ENCODE measurements at regions not wholly inside any gene's neighbourhood (a gene's known extent, or its start where the extent isn't known, plus 50 kb on each side); places are given as distances from the start of the nearest gene placed in this dataset.
A peak's percentile ranks its signal among the peaks of the same experiment; 100 is the strongest.
"Not testable (repeated sequence)": the region's sequence is repeated elsewhere in the genome, so short reads cannot be mapped to it uniquely, and the experiment has no call there.

DNA sequence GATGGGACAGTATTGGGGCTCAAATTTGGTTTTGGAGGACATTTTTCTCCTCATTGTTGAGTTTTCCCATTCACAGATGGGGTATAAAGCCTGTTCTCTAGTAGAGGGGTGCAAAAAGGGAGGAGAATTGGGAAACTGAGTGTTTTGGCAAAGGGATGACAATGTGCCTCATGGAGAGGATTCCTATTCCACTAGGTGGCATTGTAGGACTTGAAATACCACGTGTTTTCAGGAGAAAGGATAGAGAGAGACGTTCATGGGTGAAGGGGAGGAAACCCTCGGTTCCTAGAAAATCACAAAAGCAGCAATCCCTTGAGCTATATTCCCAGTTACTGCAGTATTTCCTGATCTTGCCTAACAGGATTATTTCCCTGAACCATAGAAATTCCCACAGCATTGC lies 113.7 kb upstream of the SRD5A2 start:
- Histone ChIP-seq H3K27ac (replicated peaks in 1 of 4) (no peak overlapping the region), H3K9me3 (peaks cover 0 to 85% (median 61%) of the 10 kb centered on the region in 4 donors), H3K36me3 (no peaks in the 10 kb centered on the region), H3K4me3 (no peak overlapping the region), H3K4me1 (no peaks in the 10 kb centered on the region), H3K27me3 (no peaks in the 10 kb centered on the region)
- 51% methylated on average over 3 of the region's 3 CpGs for whole genome bisulfite sequencing
- TF ChIP-seq EP300 (IDR thresholded peaks at IDR 0.05) (no peak), POLR2AphosphoS5 (IDR thresholded peaks at IDR 0.05) (no peak), POLR2A (IDR thresholded peaks at IDR 0.05; ENCODE audit: low read depth) (no peak)
- TF ChIP-seq, protein P1, sequence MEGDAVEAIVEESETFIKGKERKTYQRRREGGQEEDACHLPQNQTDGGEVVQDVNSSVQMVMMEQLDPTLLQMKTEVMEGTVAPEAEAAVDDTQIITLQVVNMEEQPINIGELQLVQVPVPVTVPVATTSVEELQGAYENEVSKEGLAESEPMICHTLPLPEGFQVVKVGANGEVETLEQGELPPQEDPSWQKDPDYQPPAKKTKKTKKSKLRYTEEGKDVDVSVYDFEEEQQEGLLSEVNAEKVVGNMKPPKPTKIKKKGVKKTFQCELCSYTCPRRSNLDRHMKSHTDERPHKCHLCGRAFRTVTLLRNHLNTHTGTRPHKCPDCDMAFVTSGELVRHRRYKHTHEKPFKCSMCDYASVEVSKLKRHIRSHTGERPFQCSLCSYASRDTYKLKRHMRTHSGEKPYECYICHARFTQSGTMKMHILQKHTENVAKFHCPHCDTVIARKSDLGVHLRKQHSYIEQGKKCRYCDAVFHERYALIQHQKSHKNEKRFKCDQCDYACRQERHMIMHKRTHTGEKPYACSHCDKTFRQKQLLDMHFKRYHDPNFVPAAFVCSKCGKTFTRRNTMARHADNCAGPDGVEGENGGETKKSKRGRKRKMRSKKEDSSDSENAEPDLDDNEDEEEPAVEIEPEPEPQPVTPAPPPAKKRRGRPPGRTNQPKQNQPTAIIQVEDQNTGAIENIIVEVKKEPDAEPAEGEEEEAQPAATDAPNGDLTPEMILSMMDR (IDR thresholded peaks at IDR 0.05), result no peak
- intact Hi-C loops (cut with DNase I), result no loop called here
- DNase-seq (ENCODE audit: extremely low spot score), result no peak

DNA sequence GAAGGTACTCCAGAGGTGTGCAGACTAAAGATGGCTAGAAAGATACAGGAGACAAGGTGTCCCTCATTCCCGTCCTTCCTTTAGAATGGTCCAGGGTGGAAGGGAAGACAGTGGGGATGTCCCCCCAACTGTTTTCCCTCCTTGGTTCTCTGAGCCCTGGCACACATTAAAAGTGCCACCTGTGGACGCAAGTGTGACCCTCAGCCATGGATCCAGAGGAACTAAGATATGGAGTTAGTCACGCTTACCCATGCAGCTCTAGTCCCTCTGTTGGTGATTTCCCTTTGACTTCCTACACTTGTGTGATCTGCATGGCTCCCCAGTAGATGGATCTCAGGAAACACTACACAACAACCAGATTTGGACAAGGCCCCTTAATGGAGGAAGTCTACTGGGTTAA lies 113.1 kb upstream of the SRD5A2 start:
- Histone ChIP-seq H3K27ac (replicated peaks in 1 of 4) (no peak overlapping the region), H3K27me3 (no peaks in the 10 kb centered on the region), H3K9me3 (peaks cover 0 to 80% (median 56%) of the 10 kb centered on the region in 4 donors), H3K4me1 (no peaks in the 10 kb centered on the region), H3K36me3 (no peaks in the 10 kb centered on the region), H3K4me3 (no peak overlapping the region)
- 85% methylated on average over 3 of the region's 3 CpGs for WGBS
- intact Hi-C loops (cut with DNase I), result no loop called here
- no peak for TF ChIP-seq POLR2A (IDR thresholded peaks at IDR 0.05; ENCODE audit: low read depth)
- TF ChIP-seq POLR2AphosphoS5 (IDR thresholded peaks at IDR 0.05), result no peak
- TF ChIP-seq EP300 (IDR thresholded peaks at IDR 0.05), result no peak
- TF ChIP-seq, protein P1 (IDR thresholded peaks at IDR 0.05), result no peak
- DNase-seq (ENCODE audit: extremely low spot score), result no peak

DNA sequence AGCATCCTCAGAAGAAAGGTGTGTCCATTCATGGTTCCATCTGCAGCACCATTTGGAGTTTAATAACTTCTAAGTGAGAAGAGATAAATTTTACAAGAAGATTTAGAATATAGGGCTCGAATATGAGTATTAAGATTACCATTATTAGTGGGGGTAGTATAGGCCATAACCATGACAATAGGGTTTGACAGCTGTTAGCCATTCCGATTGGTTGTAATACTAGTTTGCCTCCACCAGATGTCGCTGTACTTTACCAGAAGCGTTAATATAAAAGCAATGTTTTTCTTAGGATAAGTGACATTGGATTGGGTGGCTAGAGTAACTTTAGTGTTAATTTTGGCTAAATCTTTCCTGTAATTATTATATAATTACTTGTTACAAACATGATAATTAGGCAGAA lies 107.5 kb upstream of the SRD5A2 start:
- H3K9me3 ChIP-seq, result peaks cover 0 to 50% (median 34%) of the 10 kb centered on the region in 4 donors
- WGBS, result 41% methylated on average over 4 of the region's 4 CpGs
- intact Hi-C loops (cut with DNase I), result no loop called here
- DNase-seq (ENCODE audit: extremely low spot score), result no peak
- peaks cover 0 to 7% (median 0%) of the 10 kb centered on the region in 4 donors for H3K27me3 ChIP-seq
- no peak overlapping the region for H3K27ac ChIP-seq (replicated peaks in 1 of 4)
- H3K4me1 ChIP-seq, result no peaks in the 10 kb centered on the region
- H3K4me3 ChIP-seq, result no peak overlapping the region
- H3K36me3 ChIP-seq, result no peaks in the 10 kb centered on the region
- TF ChIP-seq EP300 (IDR thresholded peaks at IDR 0.05), result no peak
- TF ChIP-seq, protein P1 (IDR thresholded peaks at IDR 0.05), result peak in 1 of 3 experiments; percentile 38

DNA sequence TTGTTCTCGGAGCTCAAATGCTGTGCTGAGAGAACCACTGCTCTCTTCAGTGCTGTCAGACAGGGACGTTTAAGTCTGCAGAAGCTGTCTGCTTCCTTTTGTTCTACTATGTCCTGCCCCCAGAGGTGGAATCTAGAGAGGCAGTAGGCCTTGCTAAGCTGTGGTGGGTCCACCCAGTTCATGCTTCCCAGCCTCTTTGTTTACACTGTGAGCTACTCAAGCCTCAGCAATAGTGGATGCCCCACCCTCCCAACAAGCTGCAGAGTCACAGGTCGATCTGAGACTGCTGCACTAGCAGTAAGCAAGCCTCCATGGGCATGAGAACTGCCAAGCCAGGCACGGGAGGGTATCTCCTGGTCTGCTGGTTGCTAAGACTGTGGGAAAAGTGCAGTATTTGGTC lies 102.8 kb upstream of the SRD5A2 start:
- H3K4me1 ChIP-seq; H3K27ac ChIP-seq (replicated peaks in 1 of 4); H3K36me3 ChIP-seq; H3K27me3 ChIP-seq; H3K4me3 ChIP-seq; DNase-seq (ENCODE audit: extremely low spot score); intact Hi-C loops (cut with DNase I): not testable (repeated sequence)
- WGBS, result 53% methylated on average over 4 of the region's 4 CpGs
- peaks cover 0 to 36% (median 14%) of the 10 kb centered on the region in 4 donors for H3K9me3 ChIP-seq

DNA sequence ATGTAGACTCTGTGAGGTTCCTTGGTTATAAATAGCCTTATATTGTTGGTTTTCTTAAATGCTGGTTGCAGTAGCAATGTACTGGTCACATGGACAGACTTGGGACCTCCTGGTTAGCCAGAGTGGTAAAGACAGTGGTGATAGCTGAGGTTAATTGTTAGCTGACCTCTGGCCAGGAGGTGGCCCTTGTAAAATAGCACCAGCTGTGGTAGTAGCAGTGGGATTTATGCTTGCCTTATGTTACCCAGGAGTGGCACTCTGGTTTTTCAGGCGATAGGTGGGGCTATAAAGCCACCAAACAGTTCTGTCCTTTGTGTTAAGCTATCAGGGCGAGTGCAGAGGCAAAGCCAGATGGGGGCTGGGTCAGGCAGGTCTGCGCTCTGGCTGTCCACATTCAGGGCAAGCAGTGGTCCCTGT lies 94.8 kb upstream of the SRD5A2 start:
- no peak overlapping the region for H3K4me3 ChIP-seq
- no peaks in the 10 kb centered on the region for H3K4me1 ChIP-seq
- no peak for TF ChIP-seq EP300 (IDR thresholded peaks at IDR 0.05)
- TF ChIP-seq POLR2A (IDR thresholded peaks at IDR 0.05; ENCODE audit: low read depth), result no peak
- TF ChIP-seq, protein P1 (IDR thresholded peaks at IDR 0.05), result no peak
- TF ChIP-seq POLR2AphosphoS5 (IDR thresholded peaks at IDR 0.05), result no peak
- no peak for DNase-seq (ENCODE audit: extremely low spot score)
- WGBS, result 41% methylated on average over 3 of the region's 3 CpGs
- H3K27me3 ChIP-seq, result no peaks in the 10 kb centered on the region
- intact Hi-C loops (cut with DNase I), result no loop called here
- H3K36me3 ChIP-seq, result no peaks in the 10 kb centered on the region
- H3K27ac ChIP-seq (replicated peaks in 1 of 4), result no peak overlapping the region
- H3K9me3 ChIP-seq, result peaks cover 0 to 63% (median 35%) of the 10 kb centered on the region in 4 donors

Measured in esophagus muscularis mucosa (tissue), 4 donors.